SK-N-SH (cell line): ENCODE measurements at regions not wholly inside any gene's neighbourhood (a gene's known extent, or its start where the extent isn't known, plus 50 kb on each side); places are given as distances from the start of the nearest gene placed in this dataset.

Experiments used
- CTCF ChIP-seq: fragments of 200-600 bp; sonication (generic); IDR thresholded peaks from 2 replicates; pipeline ENCODE4 v1.6.1; 2017; ENCODE audit warnings: antibody characterized with exemption, mild to moderate bottlenecking, moderate library complexity
- ELF1 ChIP-seq: IDR thresholded peaks from 2 replicates; pipeline ENCODE4 v1.4.0; 2012
- EP300 ChIP-seq, 2 experiments: IDR thresholded peaks; 2 replicates each; pipeline versions ENCODE4 v1.4.0 to v1.6.1; 2012; ENCODE audit warnings: borderline replicate concordance in 1 of 2, low read depth in 1 of 2, low read length in 1 of 2
- EZH2phosphoT487 ChIP-seq: fragments of 200-600 bp; sonication (generic); IDR thresholded peaks from 2 replicates; pipeline ENCODE4 v1.6.1; 2017; ENCODE audit warnings: low read depth, mixed run types, mild to moderate bottlenecking, antibody characterized with exemption, moderate library complexity, borderline replicate concordance
- GABPA ChIP-seq: IDR thresholded peaks from 2 replicates; pipeline ENCODE4 v1.4.0; 2012; ENCODE audit warnings: low read depth, mild to moderate bottlenecking
- MEF2A ChIP-seq: IDR thresholded peaks from 2 replicates; pipeline ENCODE4 v1.4.0; 2012; ENCODE audit warnings: low read depth, borderline replicate concordance
- NFIC ChIP-seq: IDR thresholded peaks from 2 replicates; pipeline ENCODE4 v1.4.0; 2012; ENCODE audit warnings: borderline replicate concordance
- PBX3 ChIP-seq: IDR thresholded peaks from 2 replicates; pipeline ENCODE4; 2012
- POLR2AphosphoS5 ChIP-seq: IDR thresholded peaks from 2 replicates; pipeline ENCODE4 v1.6.1; 2012; ENCODE audit warnings: low read depth, low read length
- RAD21 ChIP-seq: IDR thresholded peaks from 2 replicates; pipeline ENCODE4 v1.6.1; 2012; ENCODE audit warnings: mild to moderate bottlenecking, low read length
- REST ChIP-seq: IDR thresholded peaks from 2 replicates; pipeline ENCODE4 v1.6.1; 2012; ENCODE audit warnings: mild to moderate bottlenecking, low read depth, low read length, moderate library complexity
- RXRA ChIP-seq: IDR thresholded peaks from 2 replicates; pipeline ENCODE4 v1.4.0; 2012; ENCODE audit warnings: low read depth, mild to moderate bottlenecking, borderline replicate concordance
- USF2 ChIP-seq: fragments of 150-350 bp; IDR thresholded peaks from 2 replicates; pipeline ENCODE4 v1.6.1; 2017; ENCODE audit warnings: antibody characterized with exemption, low read length, low read depth, borderline replicate concordance
- YY1 ChIP-seq: IDR thresholded peaks from 2 replicates; pipeline ENCODE4 v1.4.0; 2012; ENCODE audit warnings: low read depth, mild to moderate bottlenecking

GRCh38 chr5:50550267-50550666 is 109.2 kb upstream of the EMB start:
- TF ChIP-seq REST (no peak), EP300 (IDR thresholded peaks at IDR 0.05; ENCODE audit: borderline replicate concordance in 1 of 2, low read depth in 1 of 2, low read length in 1 of 2) (no peak), CTCF (no peak), NFIC (no peak), RAD21 (no peak), YY1 (no peak), EZH2phosphoT487 (no peak), GABPA (no peak), POLR2AphosphoS5 (no peak), PBX3 (no peak), ELF1 (no peak), USF2 (no peak), RXRA (no peak), MEF2A (no peak)
